Activated T-helper 1 cell treated with anti-CD3 and anti-CD28 coated beads, Interleukin-2, amount 50 U/mL, for 16 hours (primary cell): ENCODE measurements at regions not wholly inside any gene's neighbourhood (a gene's known extent, or its start where the extent isn't known, plus 50 kb on each side); places are given as distances from the start of the nearest gene placed in this dataset.

Experiments
- DNase-seq, 2 donors: peaks; one replicate each; pipeline ENCODE4 v3.0.0-alpha.2; 2020; ENCODE audit warnings: low read depth in 1 of 2, low spot score in 1 of 2

GRCh38 chr4:180086480-180087190 is 2156.6 kb upstream of the TENM3 start:
- no peak for DNase-seq

GRCh38 chr4:180098586-180098985 is 2144.6 kb upstream of the TENM3 start:
- no peak for DNase-seq

GRCh38 chr4:180099957-180100356 is 2143.2 kb upstream of the TENM3 start:
- no peak for DNase-seq

- DNase-seq = no peak
Observed at GRCh38 chr4:180100433-180101344, 2142.5 kb upstream of the TENM3 start.

- no peak for DNase-seq
Observed at GRCh38 chr4:180101348-180102083, 2141.7 kb upstream of the TENM3 start.

GRCh38 chr4:180103794-180104193 is 2139.4 kb upstream of the TENM3 start:
- no peak for DNase-seq

GRCh38 chr4:180105362-180105761 is 2137.8 kb upstream of the TENM3 start:
- no peak for DNase-seq

GRCh38 chr4:180106122-180106521 is 2137.1 kb upstream of the TENM3 start:
- no peak for DNase-seq

- no peak for DNase-seq
Observed at GRCh38 chr4:180106997-180107396, 2136.2 kb upstream of the TENM3 start.

- no peak for DNase-seq
Observed at GRCh38 chr4:180116840-180117239, 2126.4 kb upstream of the TENM3 start.

- no peak for DNase-seq
Observed at GRCh38 chr4:180120068-180120467, 2123.1 kb upstream of the TENM3 start.

- DNase-seq = no peak
Observed at GRCh38 chr4:180134091-180134866, 2108.9 kb upstream of the TENM3 start.

- DNase-seq = no peak
Observed at GRCh38 chr4:180141734-180142133, 2101.5 kb upstream of the TENM3 start.

- no peak for DNase-seq
Observed at GRCh38 chr4:180148737-180149136, 2094.5 kb upstream of the TENM3 start.

GRCh38 chr4:180150818-180151217 is 2092.4 kb upstream of the TENM3 start:
- no peak for DNase-seq

GRCh38 chr4:180152831-180153230 is 2090.4 kb upstream of the TENM3 start:
- no peak for DNase-seq

GRCh38 chr4:180153587-180153986 is 2089.6 kb upstream of the TENM3 start:
- DNase-seq = no peak

- DNase-seq = no peak
Observed at GRCh38 chr4:180156684-180157083, 2086.5 kb upstream of the TENM3 start.

GRCh38 chr4:180160195-180160983 is 2082.8 kb upstream of the TENM3 start:
- DNase-seq = no peak

GRCh38 chr4:180164799-180165198 is 2078.4 kb upstream of the TENM3 start:
- no peak for DNase-seq
